H1 (cell line): ENCODE measurements at regions not wholly inside any gene's neighbourhood (a gene's known extent, or its start where the extent isn't known, plus 50 kb on each side); places are given as distances from the start of the nearest gene placed in this dataset.

ENCODE experiments used
- CTCF ChIA-PET: fragments of 300-600 bp; sonication (Branson Sonifier 250); formaldehyde crosslinking; loops from one replicate; lab custom pipeline; 2021; ENCODE audit not compliant: partially characterized antibody; lab: Charles Lee
- POLR2A ChIA-PET: fragments of 300-600 bp; sonication (Branson Sonifier 250); formaldehyde crosslinking; loops from one replicate; lab custom pipeline; 2021; ENCODE audit warnings: inconsistent platforms; ENCODE audit not compliant: partially characterized antibody; lab: Charles Lee
- DNase-seq, 2 experiments: peaks; one replicate each; pipeline versions ENCODE4 v3.0.0 to v3.0.0-alpha.2; 2010 to 2022; ENCODE audit warnings: low spot score in 2 of 2, low read depth in 1 of 2, mixed read lengths in 1 of 2
- FAIRE-seq: peaks from 2 replicates; lab custom pipeline; 2011; peaks lifted over from hg19 to GRCh38; lab: Jason Lieb, UNC
- H2AFZ ChIP-seq: 2 replicates; pipeline ENCODE4 v1.8.1; 2012; ENCODE audit warnings: low read length, inconsistent platforms
- H2AK5ac ChIP-seq: 2 replicates; pipeline ENCODE4 v1.6.1; 2013; ENCODE audit warnings: low read depth, low read length
- H2BK120ac ChIP-seq: replicated peaks from 2 replicates; pipeline ENCODE3; 2013; ENCODE audit warnings: low read depth, low read length, inconsistent platforms
- H2BK12ac ChIP-seq: 2 replicates; pipeline ENCODE4 v1.6.1; 2013; ENCODE audit warnings: low read depth, low read length
- H2BK15ac ChIP-seq: 2 replicates; pipeline ENCODE4 v1.6.1; 2013; ENCODE audit warnings: low read length
- H2BK20ac ChIP-seq: 2 replicates; pipeline ENCODE4 v1.6.1; 2013; ENCODE audit warnings: low read length
- H2BK5ac ChIP-seq: 2 replicates; pipeline ENCODE4 v1.6.1; 2013; ENCODE audit warnings: low read depth, low read length
- H3K14ac ChIP-seq: 2 replicates; pipeline ENCODE4 v1.6.1; 2013; ENCODE audit warnings: inconsistent platforms; ENCODE audit not compliant: insufficient read length
- H3K18ac ChIP-seq: 2 replicates; pipeline ENCODE4 v1.6.1; 2013; ENCODE audit warnings: low read length; ENCODE audit errors: extremely low read depth
- H3K23ac ChIP-seq: 2 replicates; pipeline ENCODE4 v1.6.1; 2013; ENCODE audit warnings: inconsistent platforms; ENCODE audit not compliant: insufficient read length
- H3K23me2 ChIP-seq: 2 replicates; pipeline ENCODE4 v1.6.1; 2013; ENCODE audit warnings: low read depth, low read length
- H3K27ac ChIP-seq: 2 replicates; pipeline ENCODE4 v1.6.1; 2011; ENCODE audit warnings: low read depth, low read length, inconsistent platforms
- H3K27me3 ChIP-seq, 4 experiments: replicated peaks in 1 of 4; 1 replicate in 1 of 4; 2 replicates in 3 of 4; pipeline versions ENCODE4 v1.6.1 to v1.8.1; 2011 to 2013; ENCODE audit warnings: low read length in 3 of 4, mild to moderate bottlenecking in 3 of 4, inconsistent platforms in 2 of 4, mixed read lengths in 2 of 4, moderate library complexity in 1 of 4; ENCODE audit not compliant: control insufficient read depth in 3 of 4, insufficient read depth in 3 of 4; ENCODE audit errors: extremely low read depth in 1 of 4
- H3K36me3 ChIP-seq, 4 experiments: 2 replicates each; pipeline versions ENCODE4 v1.6.1 to v1.8.1; 2011 to 2013; ENCODE audit warnings: mild to moderate bottlenecking in 4 of 4, low read length in 3 of 4, moderate library complexity in 2 of 4, control low read depth in 1 of 4, inconsistent platforms in 1 of 4; ENCODE audit not compliant: insufficient read depth in 4 of 4, control insufficient read depth in 2 of 4
- H3K4ac ChIP-seq: replicated peaks from 2 replicates; pipeline ENCODE3; 2013; ENCODE audit warnings: low read length, low read depth, mixed read lengths, inconsistent platforms; ENCODE audit not compliant: insufficient read length
- H3K4me1 ChIP-seq, 4 experiments: replicated peaks in 1 of 4; 1 replicate in 1 of 4; 2 replicates in 3 of 4; pipeline versions ENCODE4 v1.6.1 to v1.8.1; 2011 to 2013; ENCODE audit warnings: low read length in 3 of 4, inconsistent platforms in 2 of 4, mixed read lengths in 1 of 4; ENCODE audit not compliant: insufficient read depth in 4 of 4, control insufficient read depth in 3 of 4
- H3K4me2 ChIP-seq, 2 experiments: 2 replicates each; pipeline versions ENCODE4 v1.6.1 to v1.8.1; 2011 to 2013; ENCODE audit warnings: low read depth in 2 of 2, low read length in 2 of 2, control low read depth in 1 of 2, inconsistent platforms in 1 of 2, mild to moderate bottlenecking in 1 of 2; ENCODE audit not compliant: insufficient read depth in 1 of 2
- H3K4me3 ChIP-seq, 4 experiments: fragments of 200-600, 300-600 bp in 1 of 4; sonication (generic), shearing (Covaris generic), sonication (Bioruptor Twin) in 1 of 4; 2 replicates each; pipeline versions ENCODE4 v1.5.1 to v1.8.1; 2011 to 2016; ENCODE audit warnings: low read length in 4 of 4, low read depth in 3 of 4, control low read depth in 2 of 4, inconsistent platforms in 2 of 4, mild to moderate bottlenecking in 2 of 4, mixed read lengths in 1 of 4, moderate library complexity in 1 of 4; ENCODE audit not compliant: insufficient read depth in 2 of 4; ENCODE audit errors: extremely low read depth in 1 of 4
- H3K56ac ChIP-seq: replicated peaks from 2 replicates; pipeline ENCODE3; 2013; ENCODE audit warnings: low read depth, mild to moderate bottlenecking, mixed read lengths, low read length, inconsistent platforms; ENCODE audit not compliant: insufficient read length
- H3K79me1 ChIP-seq: 2 replicates; pipeline ENCODE4 v1.6.1; 2013; ENCODE audit warnings: low read depth, low read length, control low read depth
- H3K79me2 ChIP-seq, 2 experiments: 2 replicates each; pipeline versions ENCODE4 v1.6.1 to v1.8.1; 2012 to 2013; ENCODE audit warnings: low read length in 2 of 2, mild to moderate bottlenecking in 2 of 2, inconsistent platforms in 1 of 2; ENCODE audit not compliant: insufficient read depth in 2 of 2, control insufficient read depth in 1 of 2
- H3K9ac ChIP-seq, 4 experiments: replicated peaks in 1 of 4; 1 replicate in 1 of 4; 2 replicates in 3 of 4; pipeline versions ENCODE4 v1.6.1 to v1.8.1; 2011 to 2013; ENCODE audit warnings: low read depth in 3 of 4, low read length in 3 of 4, control low read depth in 2 of 4, mild to moderate bottlenecking in 2 of 4, moderate library complexity in 2 of 4, inconsistent platforms in 1 of 4; ENCODE audit errors: extremely low read depth in 1 of 4
- H3K9me3 ChIP-seq, 2 experiments: 2 replicates each; pipeline versions ENCODE4 v1.6.1 to v1.8.1; 2012 to 2013; ENCODE audit warnings: mild to moderate bottlenecking in 2 of 2, moderate library complexity in 2 of 2, control low read depth in 1 of 2, inconsistent platforms in 1 of 2, low read depth in 1 of 2, low read length in 1 of 2, mixed read lengths in 1 of 2; ENCODE audit not compliant: insufficient read depth in 2 of 2
- H4K20me1 ChIP-seq, 2 experiments: replicated peaks in 1 of 2; 2 replicates each; pipeline versions ENCODE3 to v1.8.1; 2011 to 2013; ENCODE audit warnings: inconsistent platforms in 2 of 2, low read length in 2 of 2, mild to moderate bottlenecking in 1 of 2; ENCODE audit not compliant: insufficient read depth in 2 of 2, control insufficient read depth in 1 of 2
- H4K5ac ChIP-seq: 2 replicates; pipeline ENCODE4 v1.6.1; 2013; ENCODE audit warnings: low read length, low read depth, mixed read lengths, inconsistent platforms; ENCODE audit not compliant: insufficient read length
- H4K8ac ChIP-seq: 2 replicates; pipeline ENCODE4 v1.8.0; 2013; ENCODE audit warnings: mild to moderate bottlenecking, moderate library complexity, low read length, inconsistent platforms; ENCODE audit not compliant: insufficient read depth; ENCODE audit errors: extremely low read depth
- H4K91ac ChIP-seq: replicated peaks from 2 replicates; pipeline ENCODE3; 2013; ENCODE audit warnings: low read length, mixed read lengths, inconsistent platforms; ENCODE audit not compliant: insufficient read length
- SRF ChIP-seq: IDR thresholded peaks from 2 replicates; pipeline ENCODE4 v1.6.1; 2011; ENCODE audit warnings: mild to moderate bottlenecking, low read depth, low read length, moderate library complexity
- WGBS, 2 experiments: shearing (Covaris generic) in 1 of 2; methylation state at CpG; one replicate each; pipeline versions ENCODE4 v1.1.6 to v1.1.7; 2013 to 2015; ENCODE audit warnings: low lambda C conversion rate in 2 of 2, mixed read lengths in 2 of 2, inconsistent platforms in 1 of 2, low coverage in 1 of 2, missing lambda C conversion rate in 1 of 2; ENCODE audit not compliant: insufficient replicate concordance in 2 of 2, insufficient coverage in 1 of 2, insufficient read length in 1 of 2; ENCODE audit errors: extremely low coverage in 1 of 2, missing lambda C conversion rate in 1 of 2; 5-methylcytosine and 5-hydroxymethylcytosine counted together
- TF ChIP-seq, protein P1 (sequence below): IDR thresholded peaks from 2 replicates; pipeline ENCODE4 v1.6.1; 2011; ENCODE audit warnings: low read length, improper control_type of control experiment

DNA sequence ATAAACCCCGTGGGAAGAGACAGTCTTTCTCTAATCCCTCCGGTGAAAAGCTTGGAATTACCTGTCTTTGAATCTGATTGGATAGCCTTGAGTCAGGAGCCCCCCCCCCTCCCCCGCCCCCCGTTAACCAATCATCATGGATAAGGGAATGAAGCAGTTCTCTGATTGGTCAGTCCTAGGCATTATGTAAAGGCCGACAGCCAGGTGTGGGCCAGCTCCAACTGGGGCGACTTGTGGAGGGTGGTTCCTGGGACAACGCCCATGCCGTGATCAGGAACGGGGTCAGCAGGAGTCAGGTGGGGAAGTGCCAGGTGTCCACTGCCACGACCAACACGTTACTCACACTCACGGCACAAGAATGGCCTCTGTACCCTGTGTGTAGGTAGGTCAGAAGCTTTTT is 406.8 kb upstream of the SULF2 start:
- TF ChIP-seq, protein P1, sequence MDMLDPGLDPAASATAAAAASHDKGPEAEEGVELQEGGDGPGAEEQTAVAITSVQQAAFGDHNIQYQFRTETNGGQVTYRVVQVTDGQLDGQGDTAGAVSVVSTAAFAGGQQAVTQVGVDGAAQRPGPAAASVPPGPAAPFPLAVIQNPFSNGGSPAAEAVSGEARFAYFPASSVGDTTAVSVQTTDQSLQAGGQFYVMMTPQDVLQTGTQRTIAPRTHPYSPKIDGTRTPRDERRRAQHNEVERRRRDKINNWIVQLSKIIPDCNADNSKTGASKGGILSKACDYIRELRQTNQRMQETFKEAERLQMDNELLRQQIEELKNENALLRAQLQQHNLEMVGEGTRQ: no peak
- TF ChIP-seq SRF: no peak
- Histone ChIP-seq H3K36me3 (no peaks in the 10 kb centered on the region), H3K27me3 (no peaks in the 10 kb centered on the region), H2AFZ (no peak overlapping the region), H2BK15ac (no peak overlapping the region), H4K8ac (no peak overlapping the region), H3K27ac (no peak overlapping the region), H2BK20ac (no peak overlapping the region), H4K20me1 (no peaks in the 10 kb centered on the region), H3K9ac (no peak overlapping the region), H2AK5ac (no peak overlapping the region; the same call in 1 of the 2 replicates), H3K79me1 (no peaks in the 10 kb centered on the region), H3K18ac (no peak overlapping the region), H2BK12ac (no peak overlapping the region), H3K9me3 (no peaks in the 10 kb centered on the region), H3K4me2 (no peak overlapping the region), H4K91ac (no peak overlapping the region), H2BK5ac (no peak overlapping the region), H3K56ac (no peak overlapping the region), H3K23me2 (no peaks in the 10 kb centered on the region), H3K14ac (no peak overlapping the region), H3K4ac (no peak overlapping the region), H3K23ac (no peak overlapping the region), H3K4me1 (peaks cover 0 to 2% (median 0%) of the 10 kb centered on the region in 4 experiments; a peak in 2 of 7 replicates), H4K5ac (no peak overlapping the region), H3K4me3 (no peak overlapping the region), H2BK120ac (no peak overlapping the region), H3K79me2 (no peaks in the 10 kb centered on the region)
- no peak for DNase-seq
- 89% methylated on average over 11 of the region's 12 CpGs; no CpG with 5 or more reads in 1 of the 2 experiments for WGBS, 2 experiments
- FAIRE-seq: no peak
- CTCF ChIA-PET: interaction anchor here (0.6 to 2.4 kb wide), 3 partner anchors 13 to 443 kb away, joined by 3 to 8 read pairs (median 3); no protein-coding TSS in a partner anchor
- POLR2A ChIA-PET: no interaction called here
